ENCODE measurements at regions not wholly inside any gene's neighbourhood (a gene's known extent, or its start where the extent isn't known, plus 50 kb on each side); places are given as distances from the start of the nearest gene placed in this dataset.
"Not testable (repeated sequence)": the region's sequence is repeated elsewhere in the genome, so short reads cannot be mapped to it uniquely, and the experiment has no call there.

- DNase-seq, result not testable (repeated sequence)
These were observed 250.2 kb upstream of the PLGLB2 start for GRCh38 chr2:87497700-87498099.

DNA sequence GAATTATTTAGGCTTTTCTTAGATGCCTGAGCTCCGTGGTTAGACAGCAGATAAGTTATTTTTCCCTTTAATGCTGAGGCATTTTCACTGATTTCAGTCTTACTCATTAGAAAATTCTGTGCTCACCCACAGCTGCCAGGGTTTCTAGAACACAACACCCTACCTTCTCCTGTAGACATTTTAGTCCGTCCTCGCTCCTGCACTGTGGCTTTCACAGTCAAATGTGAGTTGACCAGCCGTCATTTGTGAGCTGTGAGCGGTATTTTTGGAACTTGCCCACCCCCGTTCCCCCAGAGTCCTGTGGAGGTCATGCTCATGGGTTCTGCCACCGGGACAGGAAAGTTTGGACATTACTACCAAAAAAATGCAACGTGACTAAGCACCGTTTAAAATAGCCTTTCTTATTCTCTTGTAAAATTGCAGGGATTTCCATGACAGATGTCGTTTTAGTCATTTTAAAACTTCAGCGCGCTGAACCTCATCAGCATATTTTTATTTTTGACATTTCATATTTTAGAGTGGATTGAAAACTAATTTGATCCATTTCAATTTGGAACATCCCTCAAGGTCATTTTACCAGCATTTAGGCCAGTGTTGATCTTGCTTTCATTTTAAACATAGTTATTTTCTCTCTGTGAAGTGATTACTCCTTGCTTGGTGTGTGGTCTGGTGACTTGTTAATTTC, 249.6 kb upstream of the PLGLB2 start:
- peak in 1 of 2 donors; percentile 15 for DNase-seq

DNA sequence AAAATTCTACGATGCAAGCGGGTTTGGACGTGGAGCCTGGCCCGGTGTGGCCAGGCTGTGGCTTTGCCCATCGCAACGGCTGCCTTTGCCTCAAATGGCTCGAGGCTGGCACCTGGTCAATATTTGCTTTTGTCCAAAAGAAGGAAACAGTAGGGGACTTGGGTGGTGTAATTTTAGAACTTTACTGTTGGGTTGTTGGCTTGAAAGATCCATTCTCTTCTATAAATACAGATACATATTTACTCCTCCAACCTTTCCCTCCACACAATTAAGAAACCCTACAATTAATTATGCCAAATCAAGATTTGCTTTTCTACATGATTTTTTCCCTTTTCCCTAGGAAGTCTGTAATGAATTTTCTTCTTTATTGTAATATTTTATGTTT, 249.0 kb upstream of the PLGLB2 start:
- DNase-seq, result not testable (repeated sequence)

GRCh38 chr2:87499860-87500259, 248.0 kb upstream of the PLGLB2 start:
- not testable (repeated sequence) for DNase-seq

- DNase-seq, result not testable (repeated sequence)
These were observed 247.5 kb upstream of the PLGLB2 start for GRCh38 chr2:87500421-87500820.

DNA sequence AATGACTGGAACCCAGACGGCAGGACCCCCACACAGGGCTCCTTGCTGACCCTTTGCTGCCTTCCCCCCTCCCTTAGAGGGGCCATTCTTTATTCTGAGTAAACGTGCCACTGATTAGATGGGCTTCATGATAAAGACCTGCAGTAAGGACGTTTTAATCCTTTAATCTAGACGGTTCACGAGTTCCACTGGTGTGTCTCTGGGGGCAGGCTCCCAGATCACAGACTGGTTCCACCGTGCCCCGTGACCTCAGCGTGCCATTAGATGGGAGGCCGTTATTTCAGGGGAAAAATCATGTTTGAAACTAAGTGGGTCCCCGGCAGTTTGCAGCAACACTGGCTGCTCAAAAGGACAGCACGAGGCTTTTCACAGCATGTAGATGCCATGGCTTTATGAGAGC, 246.9 kb upstream of the PLGLB2 start:
- DNase-seq, result not testable (repeated sequence)

DNA sequence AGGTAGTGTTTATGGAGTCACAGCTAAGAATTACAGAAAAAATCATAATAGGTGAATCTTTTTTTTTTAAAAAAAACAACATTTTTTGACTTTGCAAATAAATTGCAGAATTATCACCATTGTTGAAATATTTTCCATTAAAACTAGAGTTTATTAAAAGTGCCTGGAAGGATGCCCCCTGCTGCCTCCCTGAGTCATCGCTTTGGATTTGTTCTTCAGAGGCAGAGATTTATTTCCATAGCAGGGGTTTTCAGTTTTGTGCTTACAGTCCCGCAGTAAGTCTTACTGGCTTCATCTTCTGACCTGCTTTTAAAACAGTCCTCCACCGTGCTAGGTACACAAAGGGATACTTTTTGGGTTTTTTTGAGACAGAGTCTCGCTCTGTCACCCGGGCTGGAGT, 244.9 kb upstream of the PLGLB2 start:
- not testable (repeated sequence) for DNase-seq

DNA sequence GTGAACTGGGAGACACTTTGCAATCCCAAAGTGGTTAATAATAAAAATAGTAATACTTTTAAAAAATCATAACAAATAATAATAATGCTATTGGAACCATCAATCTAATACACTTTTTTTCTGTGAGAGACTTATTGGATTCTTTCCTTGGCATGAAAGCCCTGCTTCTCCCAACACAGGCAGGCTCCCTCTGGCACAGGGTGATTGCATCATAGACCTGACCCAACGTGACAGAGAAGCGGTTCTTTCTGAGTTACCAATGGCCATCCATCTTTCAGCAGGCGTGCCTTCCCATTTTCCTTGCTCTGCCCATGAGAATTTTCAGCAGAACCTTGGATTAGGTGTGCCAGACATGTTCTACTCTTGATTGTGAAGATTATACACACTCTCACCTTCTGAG, 242.6 kb upstream of the PLGLB2 start:
- not testable (repeated sequence) for DNase-seq

DNA sequence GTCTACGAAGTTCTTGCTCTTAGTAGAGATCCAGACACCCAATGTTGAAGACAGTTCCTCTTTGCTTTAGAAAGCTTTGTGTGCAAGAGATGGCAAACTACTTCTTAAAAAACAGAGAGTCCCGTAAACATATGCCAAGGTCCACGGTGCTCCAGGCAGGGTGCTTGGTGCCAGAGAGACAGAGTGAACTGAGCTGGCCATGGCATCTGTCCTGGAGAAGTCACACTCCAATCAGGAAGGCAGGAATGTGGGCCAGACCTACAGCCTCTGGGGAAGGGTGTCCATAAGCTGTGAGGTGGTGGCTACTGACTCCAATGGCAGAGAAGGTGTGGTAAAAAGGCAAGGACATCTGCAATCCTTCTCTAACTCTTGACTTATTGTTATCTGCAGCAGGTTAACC, 242.0 kb upstream of the PLGLB2 start:
- DNase-seq, result not testable (repeated sequence)

DNA sequence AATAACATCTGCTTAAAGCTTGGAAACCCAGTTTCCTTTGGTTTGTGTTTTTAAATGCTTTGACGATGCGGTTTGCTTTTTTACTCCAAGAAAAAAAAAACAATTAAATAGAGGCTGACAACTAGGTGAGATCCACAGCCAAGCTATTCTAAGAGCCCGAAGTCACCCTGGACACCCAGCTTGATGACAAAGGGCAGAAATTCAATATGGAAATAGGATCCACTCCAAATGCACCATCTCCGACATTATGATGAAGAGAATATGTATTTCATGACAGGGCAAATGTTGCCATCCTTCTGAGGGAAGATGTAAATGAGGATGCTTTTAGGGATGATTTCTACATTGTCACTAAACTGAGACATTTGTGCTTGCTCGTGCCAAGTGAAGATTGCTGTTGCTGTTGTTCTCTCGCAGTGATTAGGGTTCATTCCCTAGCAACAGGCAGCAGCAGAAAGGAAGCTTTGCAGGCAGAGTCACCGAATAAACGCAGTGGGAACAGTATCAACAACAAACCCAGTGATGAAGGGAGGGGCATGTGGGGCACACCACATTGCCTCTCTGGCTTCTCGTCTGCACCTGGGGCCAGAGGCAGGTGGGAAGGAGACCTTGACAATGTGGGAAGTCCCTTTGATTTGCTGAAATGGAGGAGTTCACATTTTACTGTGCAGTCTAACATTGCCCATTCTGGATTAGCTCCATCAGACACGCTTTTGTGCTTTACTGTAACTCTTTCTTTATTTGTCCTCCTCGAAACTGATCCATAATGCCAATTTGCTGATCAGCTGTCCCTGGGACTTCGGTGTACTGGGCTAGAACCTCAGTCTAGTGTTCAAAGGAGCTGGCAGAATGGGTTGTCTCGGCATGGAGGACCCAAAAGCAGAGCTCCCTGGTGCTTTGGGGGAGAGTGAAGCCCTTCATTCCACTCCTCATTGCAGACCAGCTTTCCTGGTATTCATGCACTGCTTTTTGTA, 240.2 kb upstream of the PLGLB2 start:
- not testable (repeated sequence) for DNase-seq

DNA sequence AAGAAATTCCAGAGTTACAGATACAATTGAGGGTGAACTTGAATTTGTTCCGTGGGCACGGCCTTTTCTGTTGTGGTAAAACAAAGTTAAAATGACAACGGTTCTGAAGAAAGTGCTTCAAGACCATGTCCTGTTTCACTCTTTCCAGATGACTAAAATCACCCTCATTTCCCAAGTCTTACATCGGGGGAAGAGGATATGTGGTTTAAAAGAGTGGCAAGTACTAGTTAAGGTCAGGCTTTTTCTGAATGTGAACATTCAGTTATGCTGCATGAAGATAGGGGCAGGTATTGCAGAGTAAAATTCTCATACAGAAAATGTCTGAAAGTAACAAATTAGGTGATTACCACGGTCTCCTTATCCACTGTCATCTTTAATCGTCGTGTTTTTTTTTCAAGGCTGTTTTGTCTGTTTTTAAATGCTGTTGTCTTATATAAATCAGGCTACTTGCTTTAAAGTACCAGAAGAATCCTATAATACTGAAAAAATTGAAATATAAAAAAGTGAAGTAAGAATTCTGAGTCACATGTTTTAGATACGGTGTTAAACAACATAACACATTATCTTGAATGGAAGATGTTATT, 236.6 kb upstream of the PLGLB2 start:
- not testable (repeated sequence) for DNase-seq

DNA sequence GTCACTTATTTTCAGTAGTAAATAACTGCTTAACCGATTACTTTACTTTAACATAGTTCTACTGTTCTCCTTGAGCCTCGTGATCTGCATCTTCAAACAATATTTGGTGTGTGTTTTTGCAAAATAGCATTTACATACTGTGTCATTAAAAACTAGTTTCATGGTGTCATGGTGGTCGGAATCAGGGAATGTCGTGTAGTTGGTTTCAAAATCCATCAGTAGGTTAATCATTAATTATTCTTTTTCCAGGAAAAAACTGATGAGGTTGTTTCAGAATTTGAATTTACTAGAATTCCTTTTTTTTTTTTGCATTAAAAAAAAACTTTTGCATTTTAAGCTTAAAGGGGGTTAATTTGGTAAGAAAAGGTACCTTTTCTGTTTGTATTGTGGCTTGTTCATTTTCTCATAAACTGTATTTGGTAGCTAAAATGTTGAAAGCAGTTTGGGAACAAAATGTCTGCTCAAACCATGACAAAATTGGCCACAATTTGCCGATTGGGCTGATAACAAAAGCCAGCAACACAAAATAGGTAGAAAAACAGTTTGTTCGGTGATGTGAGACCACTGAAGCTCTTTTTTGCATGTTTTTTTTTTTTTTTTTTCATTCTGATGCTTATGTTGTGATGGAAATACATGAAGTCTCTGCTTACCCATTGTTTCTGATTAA, 234.9 kb upstream of the PLGLB2 start:
- not testable (repeated sequence) for DNase-seq

DNA sequence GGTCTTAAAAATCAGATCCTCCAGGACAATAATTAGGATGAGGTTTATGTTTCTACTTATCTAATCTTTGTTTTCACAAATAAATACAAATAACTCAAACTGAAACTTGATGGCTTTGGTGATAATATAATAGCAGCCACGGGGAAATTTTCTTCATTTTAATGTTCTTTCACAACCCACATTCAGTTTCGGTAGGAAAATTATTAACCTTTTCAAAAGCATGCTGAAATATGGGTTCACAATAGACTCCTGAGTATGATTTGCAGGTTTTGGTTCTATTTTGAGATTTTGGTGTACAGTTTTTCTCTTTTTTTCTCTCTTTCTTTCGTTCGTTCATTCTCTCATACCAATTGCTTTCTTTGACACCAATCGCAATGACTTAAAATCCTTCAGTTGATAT, 233.9 kb upstream of the PLGLB2 start:
- not testable (repeated sequence) for DNase-seq

DNA sequence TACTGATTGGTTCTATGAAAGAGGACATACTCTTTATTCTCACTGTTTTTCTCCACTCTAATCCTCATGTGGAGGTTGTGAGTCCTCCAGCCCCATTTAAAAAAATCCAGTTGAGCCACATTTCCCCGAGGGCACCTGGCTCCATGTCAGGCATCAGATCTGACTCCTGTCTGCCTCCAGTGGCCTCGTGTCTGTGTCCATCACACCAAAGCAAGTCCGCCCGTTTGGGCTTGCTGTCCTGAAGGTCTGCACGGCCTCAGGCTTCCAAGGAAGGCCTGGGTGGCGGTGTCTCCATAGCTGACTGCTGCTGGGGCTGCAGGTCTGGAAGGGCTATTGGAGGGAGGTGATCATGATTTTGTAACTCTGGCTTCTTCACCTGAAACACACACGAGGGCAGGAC, 233.4 kb upstream of the PLGLB2 start:
- not testable (repeated sequence) for DNase-seq

- not testable (repeated sequence) for DNase-seq
These were observed 232.7 kb upstream of the PLGLB2 start for GRCh38 chr2:87515226-87515625.

- DNase-seq, result not testable (repeated sequence)
These were observed 232.0 kb upstream of the PLGLB2 start for GRCh38 chr2:87515875-87516274.

DNA sequence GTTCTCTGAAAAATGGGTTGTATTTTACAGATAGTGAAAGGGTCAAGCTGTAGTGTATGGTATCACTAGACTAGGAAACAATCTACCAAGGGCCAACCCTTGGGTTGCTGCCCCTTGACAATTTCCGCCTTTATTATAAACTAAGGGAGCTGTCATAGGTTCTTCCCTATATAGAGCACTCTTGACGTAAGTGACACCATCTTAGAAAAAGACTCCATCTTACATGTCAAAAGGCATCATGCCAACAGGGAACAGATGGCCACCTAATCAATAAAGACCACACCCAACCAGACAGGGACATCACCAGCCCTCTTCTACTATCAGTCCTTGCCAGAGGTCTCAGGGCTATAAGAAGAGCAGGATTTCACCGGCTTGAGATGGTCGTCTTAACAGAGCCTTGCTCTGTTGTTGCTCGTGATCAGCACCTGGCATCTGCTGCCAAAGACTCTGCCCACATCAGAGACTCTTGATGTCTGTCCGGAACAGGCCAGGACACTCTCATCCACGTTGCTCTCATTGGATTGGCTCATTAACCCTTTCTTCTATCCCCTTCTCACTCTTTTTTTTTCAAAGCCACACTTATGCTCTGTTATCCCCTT, 231.4 kb upstream of the PLGLB2 start:
- DNase-seq, result not testable (repeated sequence)

DNA sequence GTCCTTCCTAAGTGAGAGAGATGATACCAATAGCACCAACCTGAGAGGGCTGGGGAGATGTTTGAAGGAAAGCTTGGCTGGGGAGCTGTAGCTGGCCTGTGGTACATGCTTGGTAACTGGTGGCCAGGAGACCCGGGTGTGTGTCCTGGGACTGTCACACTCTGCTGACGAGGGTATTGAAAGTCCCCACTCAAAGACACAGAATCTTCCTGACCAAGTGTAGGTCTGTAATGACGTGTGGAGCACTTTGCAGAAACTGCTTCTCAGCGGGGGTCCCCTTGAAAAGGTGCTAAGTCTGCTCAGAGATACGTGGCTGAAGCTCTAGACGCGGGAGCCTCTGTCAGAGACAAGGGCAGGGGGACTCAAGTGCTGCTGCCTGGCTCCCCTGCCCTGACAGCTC, 230.4 kb upstream of the PLGLB2 start:
- DNase-seq, result not testable (repeated sequence)

DNA sequence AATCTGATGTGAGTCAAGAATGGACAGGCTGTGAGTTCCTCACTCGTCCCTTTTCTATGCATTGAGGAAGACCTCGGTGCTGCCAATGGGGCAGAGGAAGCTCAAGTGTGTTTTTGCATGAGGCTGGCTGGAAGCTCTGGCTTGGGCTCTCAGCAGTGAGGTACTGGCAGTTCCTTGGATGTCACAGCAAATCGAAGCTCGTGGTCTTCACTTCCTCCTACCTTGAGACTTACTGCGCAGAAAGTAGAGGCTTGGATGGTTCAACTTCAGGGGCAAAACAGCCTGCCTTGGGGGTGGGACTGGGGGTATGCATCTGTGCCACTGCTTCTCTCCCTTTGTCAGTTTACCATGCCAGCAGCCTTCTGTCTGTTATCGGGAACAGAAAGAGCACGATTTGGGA, 229.8 kb upstream of the PLGLB2 start:
- DNase-seq, result peak in 1 of 2 donors; percentile 8

DNA sequence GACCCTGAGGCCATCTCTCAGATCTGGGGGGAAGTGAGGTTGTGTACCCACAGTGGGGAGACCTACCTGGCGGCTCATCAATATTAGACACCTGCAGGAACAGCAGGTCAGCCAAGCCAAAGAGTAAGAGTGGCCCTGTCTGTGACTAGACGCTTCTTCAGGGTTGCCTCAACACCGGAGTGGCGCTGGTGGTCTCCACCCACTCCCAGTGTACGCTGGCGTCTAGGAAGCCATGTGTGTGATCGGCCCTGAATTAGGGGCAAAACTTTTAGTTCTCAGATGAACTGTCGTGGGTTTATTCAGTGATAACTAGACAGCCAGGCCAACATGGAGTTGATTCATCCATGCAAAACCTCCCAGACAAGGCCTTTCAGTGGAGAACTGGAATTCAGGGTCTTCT, 229.3 kb upstream of the PLGLB2 start:
- not testable (repeated sequence) for DNase-seq

DNA sequence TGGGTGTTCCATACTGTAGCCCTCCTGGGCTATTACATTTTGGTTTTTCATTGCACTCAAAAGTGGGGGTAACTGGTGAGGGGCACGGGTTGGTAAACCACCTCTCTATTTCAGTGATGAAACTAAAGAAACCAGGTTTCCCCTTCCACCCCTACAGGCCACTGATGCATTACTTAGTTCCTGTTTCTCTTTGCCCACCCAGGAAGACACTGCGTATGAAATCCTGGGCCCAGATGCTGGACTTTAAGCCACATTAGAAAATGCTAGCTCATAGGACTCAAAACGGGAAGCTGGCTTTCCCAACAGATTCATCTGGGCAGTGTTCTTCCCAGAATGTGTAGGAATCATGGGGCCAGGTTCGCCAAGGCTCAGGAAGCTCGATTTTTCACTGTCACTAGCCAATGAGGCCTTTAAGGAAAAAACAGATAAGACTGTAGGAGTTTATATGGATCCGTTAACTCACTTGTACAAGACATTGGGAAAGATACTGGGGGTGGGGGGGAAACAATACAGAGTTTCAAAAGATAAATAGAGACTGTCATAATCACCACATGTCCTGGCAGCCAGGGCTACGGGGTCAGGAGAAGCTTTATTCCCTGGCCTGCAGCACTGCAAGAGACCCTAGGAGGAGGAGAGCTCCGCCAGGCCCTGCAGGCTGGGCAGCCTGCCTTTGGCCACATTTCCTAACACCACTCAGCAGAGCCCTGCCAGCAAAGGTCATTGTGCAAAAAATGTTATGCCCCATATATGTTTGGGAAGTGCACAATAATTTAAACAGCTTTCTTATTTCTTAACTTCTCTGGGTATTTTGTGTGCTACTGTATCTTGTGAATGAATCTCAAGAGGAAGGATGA, 228.5 kb upstream of the PLGLB2 start:
- DNase-seq, result peak; percentile 62 to 69
